B cell (primary cell): ENCODE measurements at regions not wholly inside any gene's neighbourhood (a gene's known extent, or its start where the extent isn't known, plus 50 kb on each side); places are given as distances from the start of the nearest gene placed in this dataset.

Experiments used
- CTCF ChIP-seq: fragments of 200-600 bp; IDR thresholded peaks from one replicate; pipeline ENCODE4 v1.8.0; 2022; ENCODE audit warnings: antibody characterized with exemption, mild to moderate bottlenecking
- EZH2 ChIP-seq: IDR thresholded peaks from 2 replicates; pipeline ENCODE4 v1.6.1; 2012; ENCODE audit warnings: borderline replicate concordance, low read depth, mild to moderate bottlenecking, moderate library complexity, low read length; ENCODE audit not compliant: insufficient read depth, poor library complexity, severe bottlenecking

GRCh38 chr9:129517006-129517405 is 103.9 kb downstream of the C9orf50 start:
- TF ChIP-seq CTCF (no peak), EZH2 (no peak)
